HepG2 (cell line): ENCODE measurements at regions not wholly inside any gene's neighbourhood (a gene's known extent, or its start where the extent isn't known, plus 50 kb on each side); places are given as distances from the start of the nearest gene placed in this dataset.
"Not testable (repeated sequence)": the region's sequence is repeated elsewhere in the genome, so short reads cannot be mapped to it uniquely, and the experiment has no call there.

Source experiments
- ATAC-seq: fragments of 200-7000 bp; cut with Tn5 transposase; 3 replicates; pipeline ENCODE4 v1.9.1; 2020; ENCODE audit warnings: mild to moderate bottlenecking, moderate library complexity
- BruUV-seq: library from RNA; stranded (reverse); fragments of 400-500 nt; replicated peaks from 2 replicates; lab custom pipeline; 2021; lab: Mats Ljungman, UMichigan
- CTCF ChIA-PET: fragments of 300-600 bp; formaldehyde crosslinking; extraction: SDS; loops from one replicate; lab custom pipeline; 2021; ENCODE audit warnings: low total read pairs, inconsistent platforms, low intra/inter-chr PET ratio; lab: Yijun Ruan, JAX
- POLR2A ChIA-PET: fragments of 350-600 bp; sonication (Branson Sonifier 250); formaldehyde crosslinking; loops from one replicate; lab custom pipeline; 2020; ENCODE audit warnings: antibody characterized with exemption, inconsistent platforms; lab: Yijun Ruan, JAX
- DNase-seq: peaks from one replicate; pipeline ENCODE4 v3.0.0-alpha.2; 2015; ENCODE audit warnings: low spot score
- FAIRE-seq: peaks from 3 replicates; lab custom pipeline; 2011; peaks lifted over from hg19 to GRCh38; lab: Jason Lieb, UNC
- H2AFZ ChIP-seq: one replicate; pipeline ENCODE4 v1.6.1; 2011; ENCODE audit warnings: low read length, inconsistent platforms
- H3K27ac ChIP-seq: fragments of 300-600 bp; 3 replicates; pipeline ENCODE4 v1.8.0; 2011; ENCODE audit warnings: mixed run types, mild to moderate bottlenecking, mixed read lengths, low read length, inconsistent platforms; ENCODE audit not compliant: insufficient read depth; ENCODE audit errors: extremely low read length
- H3K27me3 ChIP-seq, 2 experiments: fragments of 200-600 bp in 1 of 2; 2 replicates in 1 of 2; 3 replicates in 1 of 2; pipeline versions ENCODE4 v1.6.0 to v1.8.0; 2011; ENCODE audit warnings: low read length in 2 of 2, mild to moderate bottlenecking in 2 of 2, moderate library complexity in 2 of 2, inconsistent platforms in 1 of 2; ENCODE audit not compliant: insufficient read depth in 2 of 2, control insufficient read depth in 1 of 2
- H3K36me3 ChIP-seq, 2 experiments: fragments of 200-600 bp in 1 of 2; replicated peaks in 1 of 2; 2 replicates in 1 of 2; 3 replicates in 1 of 2; pipeline versions ENCODE4 v1.5.1 to v1.8.0; 2011; ENCODE audit warnings: low read length in 2 of 2, inconsistent platforms in 1 of 2; ENCODE audit not compliant: insufficient read depth in 2 of 2, control insufficient read depth in 1 of 2
- H3K4me1 ChIP-seq: 2 replicates; pipeline ENCODE4 v1.5.1; 2012; ENCODE audit warnings: low read length, inconsistent platforms; ENCODE audit not compliant: insufficient read depth
- H3K4me2 ChIP-seq: 2 replicates; pipeline ENCODE4 v1.6.0; 2011; ENCODE audit warnings: low read depth, low read length, inconsistent platforms
- H3K4me3 ChIP-seq, 3 experiments: fragments of 200-600 bp in 1 of 3; sonication (generic), shearing (Covaris generic) in 1 of 3; replicated peaks in 1 of 3; 2 replicates each; pipeline ENCODE4 v1.5.1; 2011 to 2016; ENCODE audit warnings: low read length in 3 of 3, inconsistent platforms in 2 of 3, low read depth in 2 of 3, mild to moderate bottlenecking in 2 of 3, control low read depth in 1 of 3, mixed read lengths in 1 of 3; ENCODE audit not compliant: insufficient read depth in 1 of 3
- H3K79me2 ChIP-seq: one replicate; pipeline ENCODE4 v1.6.1; 2011; ENCODE audit warnings: low read length, inconsistent platforms; ENCODE audit not compliant: insufficient read depth
- H3K9ac ChIP-seq: 2 replicates; pipeline ENCODE4 v1.6.0; 2011; ENCODE audit warnings: mild to moderate bottlenecking, low read depth, low read length, inconsistent platforms; ENCODE audit not compliant: insufficient read depth
- H3K9me3 ChIP-seq: 2 replicates; pipeline ENCODE4 v1.5.1; 2012; ENCODE audit warnings: mild to moderate bottlenecking, low read length
- H4K20me1 ChIP-seq: 2 replicates; pipeline ENCODE4 v1.6.0; 2011; ENCODE audit warnings: inconsistent platforms, mild to moderate bottlenecking, low read length, moderate library complexity; ENCODE audit not compliant: insufficient read depth
- WGBS: methylation state at CpG from one replicate; pipeline ENCODE4 v1.1.6; 2017; ENCODE audit warnings: low lambda C conversion rate; 5-methylcytosine and 5-hydroxymethylcytosine counted together
- in situ Hi-C: cut with HindIII; loops from 2 replicates; pipeline ENCODE4 v1.10.0; 2017; ENCODE audit warnings: low pct_unique_long_range_greater_than_20kb; ENCODE audit not compliant: extremely low pct_ligation_motif_present
- intact Hi-C: fragments of 100-400 bp; cut with micrococcal nuclease; formaldehyde crosslinking; loops from one replicate; pipeline ENCODE4 v1.10.0; 2022; ENCODE audit not compliant: unreplicated experiment

DNA sequence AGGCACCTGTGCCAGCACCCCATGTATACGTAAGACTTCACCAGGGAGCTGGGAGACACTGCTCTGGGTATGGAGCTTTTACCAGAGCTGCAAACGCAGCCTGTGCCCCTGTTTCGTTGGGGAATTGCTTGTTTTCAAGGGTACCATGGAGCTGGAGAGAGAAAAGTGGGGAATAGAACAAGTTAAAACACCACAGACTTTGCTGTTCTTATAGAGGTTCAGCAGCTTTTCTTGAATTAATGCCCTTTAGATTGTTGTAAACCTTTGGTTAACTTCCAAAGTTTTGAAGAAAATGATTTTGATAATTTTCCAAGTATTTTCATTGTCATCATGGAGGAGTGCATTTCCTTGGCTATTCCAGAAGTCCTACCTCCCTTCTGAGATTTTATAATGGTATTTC lies 131.7 kb downstream of the KBTBD2 start:
- H3K36me3 ChIP-seq, in situ Hi-C loops, H3K4me2 ChIP-seq, H3K27ac ChIP-seq, intact Hi-C loops, FAIRE-seq, H3K9me3 ChIP-seq, ATAC-seq, H3K4me1 ChIP-seq, H3K79me2 ChIP-seq, H3K4me3 ChIP-seq, H3K9ac ChIP-seq, CTCF ChIA-PET, DNase-seq, POLR2A ChIA-PET, H4K20me1 ChIP-seq, H3K27me3 ChIP-seq, BruUV-seq, H2AFZ ChIP-seq: not testable (repeated sequence)
- 97% methylated on average over 3 of the region's 3 CpGs for WGBS

DNA sequence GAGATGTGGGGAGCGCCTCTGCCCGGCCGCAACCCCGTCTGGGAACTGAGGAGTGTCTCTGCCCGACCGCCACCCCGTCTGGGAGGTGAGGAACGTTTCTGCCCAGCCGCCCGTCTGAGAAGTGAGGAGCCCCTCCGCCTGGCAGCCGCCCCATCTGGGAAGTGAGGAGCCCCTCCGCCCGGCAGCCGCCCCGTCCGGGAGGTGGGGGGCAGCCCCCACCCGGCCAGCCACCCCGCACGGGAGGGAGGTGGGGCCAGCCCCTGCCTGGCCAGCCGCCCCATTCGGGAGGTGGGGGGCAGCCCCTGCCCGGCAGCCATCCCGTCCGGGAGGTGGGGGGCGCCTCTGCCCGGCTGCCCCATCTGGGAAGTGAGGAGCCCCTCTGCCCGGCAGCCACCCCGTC lies 137.7 kb downstream of the KBTBD2 start:
- BruUV-seq, DNase-seq, intact Hi-C loops, H3K27me3 ChIP-seq, in situ Hi-C loops, CTCF ChIA-PET, FAIRE-seq, H3K4me2 ChIP-seq, H3K36me3 ChIP-seq, H3K27ac ChIP-seq, H2AFZ ChIP-seq, H3K4me3 ChIP-seq, ATAC-seq, POLR2A ChIA-PET, H3K4me1 ChIP-seq, H4K20me1 ChIP-seq, H3K9ac ChIP-seq, H3K9me3 ChIP-seq, H3K79me2 ChIP-seq: not testable (repeated sequence)
- WGBS, result 98% methylated on average over 17 of the region's 29 CpGs

DNA sequence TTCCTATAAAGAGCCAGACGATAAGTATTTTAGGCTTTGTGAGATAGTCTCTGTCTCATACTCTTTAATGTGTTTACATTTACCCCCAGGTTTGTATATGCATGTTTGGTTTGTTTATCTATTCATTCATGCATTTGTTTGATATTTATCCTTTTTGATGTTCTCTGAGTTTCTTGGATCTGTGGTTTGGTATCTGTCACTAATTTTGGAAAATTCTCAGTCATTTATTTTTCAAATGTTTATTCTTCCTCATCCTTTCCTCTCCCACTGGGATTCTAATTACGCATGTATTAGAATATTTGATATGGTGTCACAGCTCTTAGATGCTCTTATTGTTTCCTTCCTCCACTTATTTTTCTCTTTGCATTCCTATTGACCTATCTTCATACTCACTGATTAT lies 143.2 kb downstream of the KBTBD2 start:
- BruUV-seq, H3K9me3 ChIP-seq, ATAC-seq, H3K4me3 ChIP-seq, H3K27me3 ChIP-seq, in situ Hi-C loops, H3K9ac ChIP-seq, H3K4me1 ChIP-seq, CTCF ChIA-PET, H3K79me2 ChIP-seq, H3K4me2 ChIP-seq, POLR2A ChIA-PET, DNase-seq, H3K27ac ChIP-seq, H3K36me3 ChIP-seq, H4K20me1 ChIP-seq, intact Hi-C loops, H2AFZ ChIP-seq, FAIRE-seq: not testable (repeated sequence)
- WGBS, result 94% methylated on average over 2 of the region's 2 CpGs

DNA sequence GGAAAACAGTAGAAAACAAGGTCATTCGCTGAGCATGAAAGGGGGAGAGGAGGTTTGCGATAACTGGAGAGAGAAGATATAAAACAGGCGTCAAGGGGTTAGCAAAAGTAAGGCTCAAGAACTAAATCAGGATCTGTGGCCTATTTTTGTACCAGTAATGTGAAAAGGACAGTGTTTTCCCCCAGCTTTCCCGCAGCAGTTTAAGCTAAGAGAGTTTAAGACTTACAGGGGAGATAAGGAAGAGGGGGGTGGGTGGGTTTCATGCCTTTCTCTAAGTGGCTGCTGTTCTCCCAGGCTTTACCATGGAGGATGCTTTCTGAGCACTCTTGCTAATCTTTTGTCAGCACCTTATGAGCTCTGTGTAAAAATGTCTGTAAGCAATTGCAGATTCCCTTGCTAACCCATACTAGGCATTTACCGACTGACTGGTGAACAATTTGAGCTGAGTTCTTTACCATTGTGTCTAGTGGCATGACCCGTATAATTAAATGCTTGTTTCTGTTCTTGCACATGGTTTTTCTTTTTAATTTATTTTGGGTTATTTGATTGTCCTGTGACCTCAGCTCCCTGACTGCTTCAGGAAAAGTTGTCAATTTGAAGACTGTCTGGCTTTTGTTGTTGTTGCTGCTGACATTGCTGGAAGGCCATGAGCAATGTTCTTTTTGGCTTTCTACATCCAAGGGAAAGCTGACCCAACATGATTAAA lies 144.0 kb downstream of the KBTBD2 start:
- DNase-seq, FAIRE-seq, H4K20me1 ChIP-seq, POLR2A ChIA-PET, H3K27ac ChIP-seq, H3K4me2 ChIP-seq, H3K36me3 ChIP-seq, H3K4me1 ChIP-seq, CTCF ChIA-PET, H3K9ac ChIP-seq, H3K27me3 ChIP-seq, H3K79me2 ChIP-seq, BruUV-seq, H3K4me3 ChIP-seq, intact Hi-C loops, H3K9me3 ChIP-seq, ATAC-seq, H2AFZ ChIP-seq, in situ Hi-C loops: not testable (repeated sequence)
- 94% methylated on average over 6 of the region's 6 CpGs for WGBS
